Limb (tissue), 2 donors: ENCODE measurements at regions not wholly inside any gene's neighbourhood (a gene's known extent, or its start where the extent isn't known, plus 50 kb on each side); places are given as distances from the start of the nearest gene placed in this dataset.
A peak's percentile ranks its signal among the peaks of the same experiment; 100 is the strongest.

Source experiments
- DNase-seq, 2 donors: peaks; one replicate each; pipeline ENCODE4 v3.0.0-alpha.2; 2016; ENCODE audit errors: extremely low spot score in 2 of 2

DNA sequence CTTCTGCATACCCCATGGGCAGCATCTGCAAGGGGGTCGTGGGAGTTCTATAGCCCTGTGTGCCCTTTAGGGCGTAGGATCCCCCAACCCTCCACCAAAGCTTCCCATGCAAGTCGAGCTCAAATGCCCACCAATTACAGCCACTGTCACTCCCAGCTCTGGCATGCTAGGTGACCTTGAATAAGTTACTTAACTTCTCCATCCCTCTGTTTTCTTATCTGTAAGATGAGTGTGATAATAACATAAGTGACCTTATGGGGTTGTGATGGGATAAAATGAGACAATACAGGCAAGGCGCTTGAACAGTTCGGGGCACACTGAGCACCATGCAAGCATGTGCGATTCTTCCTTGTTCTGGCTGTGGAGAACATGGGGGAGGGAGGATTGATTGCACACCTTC lies 74.8 kb upstream of the POMGNT2 start:
- DNase-seq = no peak

DNA sequence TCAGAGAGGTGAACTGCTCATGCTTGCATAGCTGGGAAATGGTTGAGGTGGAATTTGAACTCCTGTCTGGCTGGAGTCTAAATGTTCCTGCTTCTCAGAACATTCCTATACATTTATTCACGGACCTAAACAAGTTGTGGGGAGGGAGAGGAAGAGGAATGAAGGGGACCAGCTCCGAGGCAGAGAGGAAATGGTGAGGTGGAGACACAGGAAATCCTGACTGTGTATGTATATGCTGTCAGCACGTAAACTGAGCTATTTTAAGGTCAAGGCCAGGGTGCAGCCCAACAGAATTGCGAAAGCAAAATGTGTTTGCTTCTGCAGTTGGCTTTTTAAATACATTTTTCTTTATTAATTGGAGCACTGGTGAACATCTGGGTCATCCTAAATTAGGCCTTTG lies 74.1 kb upstream of the POMGNT2 start:
- DNase-seq = no peak

DNA sequence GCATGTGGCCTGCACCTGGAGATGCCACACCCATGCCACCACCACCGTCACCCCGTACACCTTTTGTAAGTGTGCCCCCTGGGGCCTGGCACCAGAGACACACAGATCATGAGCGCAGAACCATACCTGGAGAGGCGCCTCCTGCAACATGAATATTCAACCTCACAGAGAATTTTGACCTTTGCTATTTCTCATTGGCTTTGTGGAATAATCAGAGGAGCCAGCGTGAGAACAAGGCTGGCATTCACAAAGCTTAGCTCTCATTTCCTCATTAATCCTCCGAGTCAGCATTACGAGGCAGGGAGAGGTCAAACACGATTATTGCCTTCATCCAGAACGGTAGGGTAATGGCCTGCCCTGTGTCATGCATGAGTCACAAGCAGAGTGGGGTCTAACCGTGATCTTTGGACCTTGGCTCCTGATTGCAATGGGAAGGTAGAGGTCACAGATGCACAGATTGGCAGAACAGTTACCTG lies 73.0 kb upstream of the POMGNT2 start:
- DNase-seq = no peak

DNA sequence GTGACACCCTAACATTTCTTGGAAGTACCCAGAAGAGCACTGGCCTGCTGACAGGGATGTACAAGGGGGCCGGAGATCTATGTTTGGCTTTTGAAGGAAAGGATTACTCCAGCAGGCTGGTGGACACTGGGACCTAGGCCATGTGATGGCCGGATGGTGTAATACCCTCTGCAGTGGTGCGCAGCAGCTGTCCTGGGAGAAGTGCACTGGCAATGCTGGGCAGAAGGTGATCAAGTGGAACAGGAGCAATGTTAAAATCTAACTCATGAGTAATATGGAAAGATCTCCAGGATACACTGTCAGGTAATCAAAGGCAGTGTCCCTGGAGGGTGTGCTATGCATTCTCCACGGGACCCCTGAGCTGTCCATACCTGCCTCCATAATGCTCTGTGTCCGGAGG lies 71.2 kb upstream of the POMGNT2 start:
- no peak for DNase-seq

DNA sequence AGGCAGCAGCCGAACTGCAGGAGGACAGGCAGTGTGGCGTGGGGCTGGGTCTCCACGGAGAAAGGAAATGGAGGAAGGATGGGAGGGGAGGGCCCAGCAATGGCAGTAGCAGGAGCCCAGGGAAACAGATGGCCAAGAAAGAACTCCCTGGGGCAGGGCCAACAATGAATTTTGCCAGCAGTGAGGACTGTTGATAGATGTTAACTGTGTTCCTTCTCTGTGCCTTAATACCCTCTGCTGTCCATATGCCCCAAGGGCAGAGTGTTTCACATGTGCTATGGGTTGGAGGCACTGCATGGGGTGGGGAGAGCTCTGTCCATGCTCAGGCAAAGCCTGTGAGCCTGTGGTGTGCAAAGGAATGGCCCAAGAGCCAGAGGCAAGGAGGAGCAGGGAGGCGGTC lies 70.8 kb upstream of the POMGNT2 start:
- no peak for DNase-seq

DNA sequence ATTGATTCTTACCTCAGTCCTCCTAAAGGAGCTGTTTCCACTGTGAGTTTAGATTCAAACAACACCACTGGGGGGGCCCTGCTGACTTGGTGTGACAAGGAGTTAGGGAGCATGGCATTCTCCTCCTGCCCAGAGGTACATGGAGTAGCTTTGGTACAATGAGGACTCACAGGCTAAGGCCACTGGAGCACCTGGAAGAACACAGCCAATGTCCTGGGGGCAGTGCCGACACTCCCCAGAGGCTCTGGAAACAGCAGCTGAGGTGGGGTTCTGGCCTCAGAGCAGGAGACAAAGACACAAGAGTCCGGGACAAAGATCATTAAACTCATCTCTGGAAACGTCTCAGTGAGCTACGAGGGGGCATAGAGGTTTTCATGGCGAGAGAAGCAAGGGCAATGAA lies 69.7 kb upstream of the POMGNT2 start:
- no peak for DNase-seq

DNA sequence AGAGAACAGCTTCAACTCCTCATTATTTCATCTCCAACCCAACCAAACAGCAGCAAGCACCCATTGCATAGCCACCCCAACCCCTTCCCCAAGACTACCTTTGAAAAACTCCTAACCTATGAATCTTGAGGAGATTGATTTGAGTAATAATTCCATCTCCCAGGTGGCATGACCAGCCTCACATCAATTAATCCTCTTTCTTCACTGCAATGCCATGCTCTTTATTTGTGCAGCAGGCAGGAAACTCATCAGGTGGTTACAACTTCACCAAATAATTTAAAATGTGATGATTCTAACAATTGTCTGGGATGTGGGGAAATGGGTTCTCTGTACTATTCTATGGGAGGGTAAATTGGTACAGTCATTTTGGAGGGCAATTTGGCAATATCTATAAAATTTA lies 68.1 kb upstream of the POMGNT2 start:
- no peak for DNase-seq

DNA sequence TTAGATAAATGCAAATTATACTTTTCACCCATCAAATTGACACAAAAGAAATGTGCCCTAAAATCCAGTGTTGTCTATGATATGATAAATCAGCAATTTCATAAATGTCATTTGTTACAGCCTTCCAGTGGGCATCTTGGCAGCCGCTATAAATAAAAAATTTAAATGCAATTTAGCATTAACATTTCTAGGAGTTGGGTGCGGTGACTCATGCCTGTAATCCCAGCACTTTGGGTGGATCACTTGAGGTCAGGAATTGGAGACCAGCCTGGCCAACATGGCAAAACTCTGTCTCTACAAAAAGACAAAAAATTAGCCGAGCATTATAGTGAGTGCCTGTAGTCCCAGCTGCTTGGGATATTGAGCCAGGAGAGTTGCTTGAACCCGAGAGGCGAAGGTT lies 65.9 kb upstream of the POMGNT2 start:
- no peak for DNase-seq

DNA sequence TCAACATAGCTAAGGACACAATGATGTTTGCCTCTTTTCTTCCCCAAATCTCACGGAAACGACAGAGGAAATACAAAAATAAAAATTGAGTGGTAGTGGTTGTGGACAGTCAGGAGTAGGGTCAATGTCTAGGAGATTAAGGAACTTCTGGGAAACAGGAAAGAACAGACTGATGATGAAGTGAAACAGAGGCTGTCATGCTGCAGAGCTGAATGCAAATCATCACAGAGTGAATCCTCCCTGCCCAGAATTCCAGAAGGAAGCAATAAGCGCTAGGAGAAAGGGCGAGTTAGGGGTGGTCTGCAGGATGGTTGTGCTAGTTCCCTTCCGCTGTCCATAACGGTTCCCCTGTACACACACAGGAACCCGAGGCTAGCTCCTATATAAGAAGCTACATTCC lies 64.7 kb upstream of the POMGNT2 start:
- no peak for DNase-seq

DNA sequence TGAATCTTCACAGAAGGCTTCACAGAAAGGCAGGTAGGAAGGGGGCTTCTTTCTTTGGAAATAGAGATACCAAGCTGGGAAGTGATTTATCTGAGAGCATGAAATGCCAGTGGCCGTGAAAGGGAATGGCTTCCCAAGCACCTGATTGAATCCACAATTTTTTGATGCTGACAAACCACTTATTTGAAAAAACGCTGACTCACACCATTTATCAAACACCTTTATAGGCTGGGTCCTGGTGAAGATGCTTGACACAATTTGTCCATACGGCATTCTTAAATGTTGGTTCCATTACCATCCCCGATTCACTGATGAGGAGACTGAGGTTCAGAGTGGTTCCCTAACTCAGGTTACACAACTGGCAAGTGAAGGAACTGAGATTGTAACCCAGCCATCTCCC lies 64.1 kb upstream of the POMGNT2 start:
- DNase-seq = no peak

DNA sequence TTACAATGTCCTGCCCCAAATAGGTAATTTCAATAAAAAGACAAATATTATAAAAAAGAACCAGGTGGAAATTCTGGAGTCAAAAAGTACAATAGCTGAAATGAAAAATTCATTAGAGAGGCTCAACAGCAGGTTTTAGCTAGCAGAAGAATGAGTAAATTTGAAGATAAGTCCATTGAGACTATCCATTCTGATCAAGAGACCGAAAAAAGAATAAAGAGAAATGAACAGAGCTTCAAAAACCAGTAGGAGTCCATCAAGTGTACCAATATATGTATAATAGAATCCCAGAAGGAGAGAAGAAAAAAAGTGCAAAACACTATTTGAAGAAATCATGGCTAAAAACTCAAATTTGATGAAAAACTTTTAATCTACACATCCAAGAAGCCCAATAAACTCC lies 60.5 kb upstream of the POMGNT2 start:
- DNase-seq = no peak

DNA sequence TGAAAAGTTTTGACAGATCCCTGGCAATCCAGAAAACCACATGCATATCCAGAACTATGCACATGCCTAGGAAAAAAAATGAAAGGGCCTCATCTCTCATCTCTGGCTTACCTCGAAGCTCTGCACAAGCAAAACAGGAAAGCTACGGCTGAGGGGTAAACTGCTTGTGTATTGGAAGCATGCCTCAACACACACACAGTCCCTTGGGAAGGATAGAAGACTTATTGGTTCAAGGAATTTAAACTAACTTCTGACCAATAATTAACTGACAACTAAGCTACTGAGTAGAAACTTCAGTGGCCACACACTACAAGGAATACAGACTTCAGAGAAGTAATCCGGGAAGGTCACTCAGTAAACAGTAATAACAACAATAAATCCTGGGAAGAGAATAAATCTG lies 59.9 kb upstream of the POMGNT2 start:
- no peak for DNase-seq

DNA sequence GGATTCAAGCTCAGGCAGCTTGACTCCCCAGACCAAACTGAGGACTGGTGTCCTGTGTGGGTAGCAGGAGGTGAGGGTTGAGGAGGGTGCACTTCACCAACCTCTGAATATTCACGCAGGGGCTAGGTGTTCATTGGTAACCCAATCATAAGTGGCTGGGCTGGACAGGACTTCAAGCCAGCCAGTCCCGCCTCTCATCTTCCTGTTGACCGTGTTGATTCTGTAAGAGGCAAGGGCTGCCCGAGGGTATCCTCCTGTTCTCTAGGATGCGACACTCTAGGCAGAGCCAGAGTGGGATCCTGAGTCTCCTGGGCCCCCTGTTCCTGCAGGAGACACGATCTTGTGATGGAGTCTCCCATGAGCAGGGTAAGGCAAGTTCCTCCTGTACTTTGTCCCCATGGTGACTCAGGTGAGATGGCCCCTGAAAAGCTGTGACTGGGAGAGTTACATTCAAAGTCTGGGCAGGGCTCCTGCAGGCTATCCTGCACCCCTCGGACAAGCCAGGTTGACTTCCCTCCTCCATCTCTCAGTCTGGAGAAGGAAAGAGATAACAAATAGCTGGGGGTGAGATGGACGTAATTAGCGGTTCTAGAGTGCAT lies 58.1 kb upstream of the POMGNT2 start:
- DNase-seq = no peak

DNA sequence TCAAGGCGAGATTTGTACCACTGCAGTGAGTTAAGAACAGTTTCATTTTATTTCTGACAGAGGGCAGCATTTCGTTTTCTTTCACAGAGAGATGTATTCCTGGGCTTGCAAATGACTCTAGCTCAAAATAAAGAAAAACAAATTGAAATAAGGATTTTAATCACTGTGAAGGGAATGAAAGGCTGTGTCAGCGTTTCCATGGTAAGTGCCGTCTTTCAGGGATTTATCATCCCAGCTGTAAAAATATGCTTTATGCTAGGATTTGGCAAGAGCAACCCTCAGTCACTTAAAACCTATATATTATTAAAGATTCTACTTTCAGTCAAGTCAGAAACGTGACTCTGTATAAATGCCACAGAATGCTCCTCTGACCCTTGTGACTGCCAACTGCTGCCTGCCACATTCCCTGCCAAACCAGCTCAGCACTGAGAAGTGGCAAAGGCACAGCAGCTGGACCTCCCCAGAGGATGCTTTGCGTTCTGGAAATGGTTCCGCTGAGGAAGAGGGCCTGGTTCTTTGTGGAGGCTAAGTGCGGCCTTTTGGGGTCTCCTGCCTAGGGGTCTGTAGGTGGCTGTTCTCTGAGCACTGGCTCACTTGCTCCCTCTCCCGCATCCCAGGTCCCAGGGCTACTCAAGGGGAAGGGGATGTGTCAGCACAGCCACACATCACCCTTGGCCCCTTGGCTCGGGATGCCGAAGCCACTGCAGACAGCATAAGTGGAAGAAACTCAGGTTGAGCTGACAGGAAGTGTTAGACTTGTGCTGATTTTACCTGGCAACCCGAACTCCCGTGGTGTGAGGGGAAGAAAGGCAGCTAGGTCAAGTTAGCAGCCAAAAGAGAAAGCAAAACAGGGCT lies 56.6 kb upstream of the POMGNT2 start:
- DNase-seq = peak in 1 of 2 donors; percentile 73

DNA sequence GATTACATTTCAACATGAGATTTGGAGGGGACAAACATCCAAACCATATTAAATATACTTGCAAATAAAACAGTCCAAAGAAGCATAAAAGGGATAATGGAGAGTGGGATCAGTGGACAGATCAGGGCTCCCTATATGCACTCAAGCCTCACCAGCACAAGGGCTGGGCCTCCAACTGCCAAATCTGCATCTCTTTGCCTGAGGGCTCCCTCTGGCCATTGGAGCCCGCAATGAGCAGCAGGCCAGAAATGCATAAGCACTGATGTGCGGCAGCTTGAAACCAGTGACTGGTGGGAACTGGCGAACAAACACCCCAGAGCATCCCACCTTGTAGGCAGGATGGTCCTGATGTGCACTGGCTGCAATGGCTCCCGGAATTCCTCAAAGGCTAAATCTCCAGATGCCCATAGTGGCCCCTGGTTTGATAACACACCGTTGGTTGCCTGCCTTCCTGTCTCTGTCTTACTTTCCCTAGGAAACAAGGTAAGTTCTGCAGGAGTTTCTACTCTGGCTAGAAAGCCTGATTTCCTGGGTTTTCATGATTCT lies 55.9 kb upstream of the POMGNT2 start:
- no peak for DNase-seq

DNA sequence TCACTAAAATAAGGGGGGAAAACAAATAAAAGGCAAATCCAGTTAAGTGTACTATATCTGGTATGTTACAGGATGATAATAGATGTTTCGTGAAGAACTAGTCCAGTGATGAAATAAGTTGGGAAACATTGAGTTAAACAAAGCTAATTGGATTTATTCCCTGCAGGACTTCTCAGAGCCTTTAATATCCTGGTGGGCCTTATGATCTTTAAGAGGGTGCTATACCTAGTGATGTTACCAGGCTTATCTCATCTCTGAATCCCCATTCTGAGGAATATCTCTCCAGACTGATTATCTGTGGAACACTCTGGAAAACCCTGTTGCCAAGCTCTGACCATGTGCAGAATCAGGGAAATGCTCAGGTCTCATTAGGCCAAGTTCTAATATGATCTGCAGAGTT lies 54.8 kb upstream of the POMGNT2 start:
- DNase-seq = no peak

DNA sequence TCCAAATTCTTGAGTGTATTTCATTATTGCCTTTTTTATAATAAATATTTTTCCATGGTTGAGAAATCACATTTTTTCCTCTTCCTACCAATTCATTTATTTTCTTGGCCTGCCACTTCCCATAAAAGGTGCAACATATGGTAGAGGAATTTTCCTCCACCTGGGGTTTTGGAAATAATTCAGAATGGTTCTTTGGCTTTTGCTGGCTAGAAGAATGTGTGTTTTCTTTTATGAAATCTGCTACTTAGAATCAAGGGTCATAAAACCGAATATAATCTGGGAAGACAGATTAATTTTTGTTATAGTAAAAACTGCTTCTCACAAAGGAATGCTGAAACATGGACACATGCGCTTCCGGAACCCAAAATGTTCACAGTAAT lies 54.0 kb upstream of the POMGNT2 start:
- no peak for DNase-seq

DNA sequence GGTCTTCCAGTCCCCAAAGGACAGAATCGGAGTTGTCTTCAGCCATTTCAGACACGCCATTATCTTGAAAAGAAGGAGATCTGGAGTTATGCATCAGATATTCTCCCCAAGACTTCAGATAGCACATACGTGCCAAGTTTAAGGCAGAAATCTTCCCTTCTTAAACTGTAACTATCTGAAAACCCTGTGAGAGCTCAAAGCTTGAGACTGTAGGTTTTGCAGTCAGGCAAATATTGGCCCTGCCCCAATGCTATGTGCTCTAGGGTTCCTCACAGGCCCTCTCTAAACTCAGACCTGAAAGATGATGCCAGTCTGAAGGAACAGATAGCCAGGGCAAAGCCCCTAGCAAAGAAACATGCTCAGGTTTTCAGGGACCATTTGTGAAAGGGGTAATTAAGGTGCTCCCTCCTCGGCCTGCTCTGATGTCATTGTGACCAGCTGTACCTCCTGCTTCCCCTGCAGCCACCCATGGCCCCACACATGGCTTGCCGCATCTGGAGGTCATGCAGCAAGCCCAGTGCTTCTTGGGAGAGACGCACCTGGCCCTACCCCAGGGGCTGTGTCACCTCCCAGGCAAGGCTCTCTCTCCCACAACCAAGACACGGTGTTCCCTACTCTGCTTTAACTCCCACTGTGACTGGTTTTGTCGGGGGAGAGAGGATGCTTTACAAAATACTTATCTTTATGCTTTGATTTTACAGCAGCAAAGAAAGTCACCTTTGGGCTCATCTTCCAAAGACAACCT lies 53.4 kb upstream of the POMGNT2 start:
- no peak for DNase-seq

DNA sequence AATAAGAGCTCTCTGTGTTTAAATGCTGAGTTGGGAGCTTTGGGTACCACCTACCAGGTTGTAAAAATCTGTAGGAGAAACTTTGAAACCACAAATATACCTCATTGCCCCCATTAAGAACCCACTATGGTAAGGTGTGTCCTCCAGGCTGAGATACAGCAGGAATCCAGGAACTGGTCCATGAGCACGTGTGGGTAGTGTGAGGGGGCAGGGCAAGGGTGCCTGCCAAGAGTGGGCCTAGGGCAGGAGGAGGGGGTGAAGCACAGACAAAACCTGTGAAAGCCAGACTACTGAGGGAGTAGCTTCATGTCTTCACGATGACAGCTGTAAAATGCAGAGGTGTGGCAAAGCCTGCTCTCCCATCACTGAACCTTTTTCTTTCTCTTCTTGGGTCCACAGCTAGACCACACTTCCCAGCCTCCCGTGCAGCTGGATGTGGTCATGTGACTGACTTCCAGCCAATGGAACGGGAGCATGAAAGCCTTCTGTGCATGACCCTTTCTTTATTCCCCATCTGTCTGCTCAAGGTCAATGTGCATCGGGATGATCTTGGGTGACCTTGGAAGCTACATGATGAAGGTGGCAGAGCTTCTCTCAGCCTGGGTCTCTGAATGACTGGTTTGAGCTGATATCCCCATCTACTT lies 51.1 kb upstream of the POMGNT2 start:
- DNase-seq = no peak

DNA sequence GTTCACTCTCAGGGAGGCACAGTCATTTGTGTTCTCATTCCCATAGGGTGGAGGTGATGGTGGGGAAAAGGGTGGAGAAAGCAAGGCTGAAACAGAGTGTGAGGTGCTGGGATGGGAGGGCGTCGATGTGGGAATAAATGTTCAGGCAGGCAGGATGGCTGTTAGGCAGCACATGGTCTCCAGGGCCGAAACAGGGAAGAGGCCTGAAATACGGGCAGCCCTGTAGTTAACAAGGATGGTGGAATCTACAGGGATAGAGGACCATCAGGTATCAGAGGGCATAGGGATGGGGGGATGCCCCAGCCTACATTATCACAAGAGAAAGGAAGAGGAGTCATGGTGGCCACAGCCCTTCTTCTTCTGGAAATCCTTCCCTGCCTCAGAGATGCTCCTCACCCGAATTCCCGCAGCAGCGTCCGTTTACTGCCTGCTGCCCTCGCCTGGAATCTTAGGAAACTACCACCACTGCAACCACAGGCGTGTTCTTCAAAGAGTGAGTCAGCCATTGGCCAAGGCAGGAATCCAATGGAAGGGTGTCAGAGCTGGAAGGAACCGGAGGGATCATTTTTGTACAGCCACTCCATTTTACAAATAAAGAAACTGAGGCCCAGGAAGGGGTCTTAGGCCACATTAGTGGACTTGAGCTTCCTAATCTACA lies 49.7 kb upstream of the POMGNT2 start:
- DNase-seq = peak; percentile 63 to 67
